ENCODE measurements at regions not wholly inside any gene's neighbourhood (a gene's known extent, or its start where the extent isn't known, plus 50 kb on each side); places are given as distances from the start of the nearest gene placed in this dataset.

- H3K4me3 Mint-ChIP-seq: no peak overlapping the region
- Histone ChIP-seq H3K4me1 (ENCODE audit: control insufficient read depth, insufficient read depth, low read length, poor library complexity, severe bottlenecking) (no peaks in the 10 kb centered on the region), H3K4me3 (ENCODE audit: low read depth, low read length) (no peak overlapping the region), H3K9me3 (ENCODE audit: control insufficient read depth in 2 of 2, low read length in 2 of 2) (no peaks in the 10 kb centered on the region), H3K36me3 (ENCODE audit: control insufficient read depth, insufficient read depth, low read length) (no peaks in the 10 kb centered on the region), H3K27me3 (ENCODE audit: control insufficient read depth, insufficient read depth, low read length) (no peaks in the 10 kb centered on the region), H3K27ac (ENCODE audit: insufficient read depth, low read length, poor library complexity, severe bottlenecking) (no peak overlapping the region)
- H3K27me3 Mint-ChIP-seq: no peaks in the 10 kb centered on the region
- DNase-seq (no peak), ATAC-seq (ENCODE audit: low read depth in 2 of 2) (no peak)
- no peak overlapping the region for H3K27ac Mint-ChIP-seq
- H3K4me1 Mint-ChIP-seq: no peaks in the 10 kb centered on the region
- peaks cover 0 to 5% (median 0%) of the 10 kb centered on the region in 7 donors for H3K9me3 Mint-ChIP-seq
- H3K36me3 Mint-ChIP-seq: no peaks in the 10 kb centered on the region
These were observed 336.1 kb downstream of the GBE1 start for GRCh38 chr3:81425198-81425868.

DNA sequence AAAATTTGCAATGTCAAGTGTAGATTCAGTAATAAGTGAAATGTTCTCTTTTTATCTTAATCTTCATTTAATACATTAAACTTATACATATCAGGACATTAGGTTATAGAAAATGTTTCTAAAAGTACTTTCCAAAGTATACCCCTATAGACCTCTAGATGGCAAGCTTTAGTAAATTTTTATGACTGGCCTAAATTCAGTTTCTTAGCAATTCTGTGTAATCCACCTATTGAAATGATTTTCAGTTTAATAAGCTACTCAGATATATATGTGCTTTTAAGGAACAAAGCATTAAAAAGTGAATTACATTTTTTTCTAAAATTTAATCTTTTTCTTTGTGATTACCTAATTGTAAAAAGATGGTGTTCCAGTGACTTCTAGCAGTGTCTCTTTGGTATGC lies 342.2 kb downstream of the GBE1 start:
- Mint-ChIP-seq H3K9me3 (peaks cover 0 to 2% (median 0%) of the 10 kb centered on the region in 7 donors), H3K27me3 (no peaks in the 10 kb centered on the region), H3K36me3 (no peaks in the 10 kb centered on the region), H3K27ac (no peak overlapping the region), H3K4me1 (no peaks in the 10 kb centered on the region), H3K4me3 (no peak overlapping the region)
- no peaks in the 10 kb centered on the region for H3K27me3 ChIP-seq (ENCODE audit: control insufficient read depth, insufficient read depth, low read length)
- H3K36me3 ChIP-seq (ENCODE audit: control insufficient read depth, insufficient read depth, low read length): no peaks in the 10 kb centered on the region
- ATAC-seq (ENCODE audit: low read depth in 2 of 2) (no peak), DNase-seq (no peak)
- H3K27ac ChIP-seq (ENCODE audit: insufficient read depth, low read length, poor library complexity, severe bottlenecking): no peak overlapping the region
- no peak overlapping the region for H3K4me3 ChIP-seq (ENCODE audit: low read depth, low read length)
- H3K4me1 ChIP-seq (ENCODE audit: control insufficient read depth, insufficient read depth, low read length, poor library complexity, severe bottlenecking): no peaks in the 10 kb centered on the region
- H3K9me3 ChIP-seq (ENCODE audit: control insufficient read depth in 2 of 2, low read length in 2 of 2): no peaks in the 10 kb centered on the region

DNA sequence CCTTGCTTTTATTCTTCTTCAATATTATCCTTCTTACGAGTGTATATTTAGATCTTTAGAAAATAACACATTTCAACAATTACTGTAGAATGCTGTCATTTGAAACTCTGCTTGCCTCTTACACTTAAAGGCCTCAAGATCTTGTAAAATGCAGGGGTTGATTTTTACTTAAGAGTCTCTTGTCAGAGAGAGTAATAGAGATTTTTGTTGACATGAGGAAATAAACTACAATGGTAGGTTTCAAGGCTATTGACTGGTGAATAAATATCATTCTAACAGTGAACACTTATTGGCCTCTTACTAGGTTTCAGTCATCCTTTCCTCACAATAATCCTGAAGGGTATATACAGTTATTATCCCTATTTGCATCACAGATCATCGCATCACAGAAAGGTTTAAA lies 344.6 kb downstream of the GBE1 start:
- no peak overlapping the region for H3K4me3 ChIP-seq (ENCODE audit: low read depth, low read length)
- no peaks in the 10 kb centered on the region for H3K36me3 Mint-ChIP-seq
- no peaks in the 10 kb centered on the region for H3K27me3 ChIP-seq (ENCODE audit: control insufficient read depth, insufficient read depth, low read length)
- no peaks in the 10 kb centered on the region for H3K9me3 ChIP-seq (ENCODE audit: control insufficient read depth in 2 of 2, low read length in 2 of 2)
- H3K4me1 Mint-ChIP-seq: no peaks in the 10 kb centered on the region
- H3K4me3 Mint-ChIP-seq: no peak overlapping the region
- DNase-seq (no peak), ATAC-seq (ENCODE audit: low read depth in 2 of 2) (no peak)
- H3K36me3 ChIP-seq (ENCODE audit: control insufficient read depth, insufficient read depth, low read length): no peaks in the 10 kb centered on the region
- H3K27ac Mint-ChIP-seq: no peak overlapping the region
- no peaks in the 10 kb centered on the region for H3K27me3 Mint-ChIP-seq
- no peak overlapping the region for H3K27ac ChIP-seq (ENCODE audit: insufficient read depth, low read length, poor library complexity, severe bottlenecking)
- H3K4me1 ChIP-seq (ENCODE audit: control insufficient read depth, insufficient read depth, low read length, poor library complexity, severe bottlenecking): no peaks in the 10 kb centered on the region
- H3K9me3 Mint-ChIP-seq: peaks cover 0 to 3% (median 0%) of the 10 kb centered on the region in 7 donors

GRCh38 chr3:81406318-81406717 lies 355.1 kb downstream of the GBE1 start:
- ATAC-seq (ENCODE audit: low read depth in 2 of 2) (no peak), DNase-seq (no peak)
- no peaks in the 10 kb centered on the region for H3K27me3 Mint-ChIP-seq
- H3K27me3 ChIP-seq (ENCODE audit: control insufficient read depth, insufficient read depth, low read length): no peaks in the 10 kb centered on the region
- H3K9me3 Mint-ChIP-seq: peaks cover 0 to 4% (median 2%) of the 10 kb centered on the region in 7 donors
- H3K4me3 Mint-ChIP-seq: no peak overlapping the region
- no peaks in the 10 kb centered on the region for H3K9me3 ChIP-seq (ENCODE audit: control insufficient read depth in 2 of 2, low read length in 2 of 2)
- H3K36me3 Mint-ChIP-seq: no peaks in the 10 kb centered on the region
- no peak overlapping the region for H3K4me3 ChIP-seq (ENCODE audit: low read depth, low read length)
- no peaks in the 10 kb centered on the region for H3K36me3 ChIP-seq (ENCODE audit: control insufficient read depth, insufficient read depth, low read length)
- H3K4me1 ChIP-seq (ENCODE audit: control insufficient read depth, insufficient read depth, low read length, poor library complexity, severe bottlenecking): no peaks in the 10 kb centered on the region
- no peak overlapping the region for H3K27ac ChIP-seq (ENCODE audit: insufficient read depth, low read length, poor library complexity, severe bottlenecking)
- no peaks in the 10 kb centered on the region for H3K4me1 Mint-ChIP-seq
- H3K27ac Mint-ChIP-seq: no peak overlapping the region

- H3K4me3 Mint-ChIP-seq: no peak overlapping the region
- H3K36me3 Mint-ChIP-seq: no peaks in the 10 kb centered on the region
- ATAC-seq (ENCODE audit: low read depth in 2 of 2): no peak
- peaks cover 0 to 5% (median 2%) of the 10 kb centered on the region in 7 donors for H3K9me3 Mint-ChIP-seq
- no peaks in the 10 kb centered on the region for H3K4me1 Mint-ChIP-seq
- Histone ChIP-seq H3K4me3 (ENCODE audit: low read depth, low read length) (no peak overlapping the region), H3K27me3 (ENCODE audit: control insufficient read depth, insufficient read depth, low read length) (no peaks in the 10 kb centered on the region), H3K9me3 (ENCODE audit: control insufficient read depth in 2 of 2, low read length in 2 of 2) (no peaks in the 10 kb centered on the region), H3K36me3 (ENCODE audit: control insufficient read depth, insufficient read depth, low read length) (no peaks in the 10 kb centered on the region), H3K4me1 (ENCODE audit: control insufficient read depth, insufficient read depth, low read length, poor library complexity, severe bottlenecking) (no peaks in the 10 kb centered on the region), H3K27ac (ENCODE audit: insufficient read depth, low read length, poor library complexity, severe bottlenecking) (no peak overlapping the region)
- H3K27ac Mint-ChIP-seq: no peak overlapping the region
- DNase-seq: no peak
- no peaks in the 10 kb centered on the region for H3K27me3 Mint-ChIP-seq
These were observed 365.5 kb downstream of the GBE1 start for GRCh38 chr3:81395739-81396513.

DNA sequence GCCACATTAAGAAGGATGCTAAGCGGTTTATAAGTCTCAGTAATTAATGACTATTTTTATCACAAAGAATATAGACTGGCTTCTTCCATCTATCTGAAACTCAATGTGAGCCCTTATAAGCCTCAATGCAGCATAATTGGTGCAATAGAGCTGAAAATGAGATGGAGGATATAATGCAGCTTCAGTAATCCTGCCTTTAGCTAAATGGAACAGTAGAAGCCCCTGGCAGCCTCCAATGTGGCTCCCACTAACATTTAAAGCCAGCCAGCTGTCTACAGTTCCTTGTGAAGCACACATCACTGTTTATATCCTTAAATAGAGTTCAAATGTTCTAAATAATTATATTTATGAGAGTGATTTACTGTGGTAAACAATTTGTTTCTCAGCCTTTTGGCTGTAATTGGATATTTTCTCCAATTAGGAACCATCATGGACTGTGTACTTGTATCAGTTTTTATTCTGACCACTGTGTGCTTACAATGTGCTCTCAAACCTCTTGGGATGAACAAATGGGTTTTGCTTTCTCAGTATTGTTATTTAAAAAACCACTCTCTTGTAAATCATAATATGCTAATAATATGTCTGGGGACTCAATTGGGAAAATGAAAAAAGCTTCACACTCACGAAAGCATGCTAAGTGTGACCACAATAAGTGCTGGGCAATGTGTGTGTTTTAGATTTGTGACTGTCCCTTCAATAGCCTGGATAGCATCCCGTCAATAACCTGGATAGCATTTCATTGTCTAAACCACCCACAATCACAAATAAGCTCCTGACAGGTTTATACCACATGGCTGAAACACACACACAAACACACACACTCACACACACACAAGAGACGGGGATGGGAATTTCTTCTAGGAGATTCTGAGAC lies 366.6 kb downstream of the GBE1 start:
- H3K36me3 Mint-ChIP-seq: no peaks in the 10 kb centered on the region
- Histone ChIP-seq H3K4me1 (ENCODE audit: control insufficient read depth, insufficient read depth, low read length, poor library complexity, severe bottlenecking) (no peaks in the 10 kb centered on the region), H3K27me3 (ENCODE audit: control insufficient read depth, insufficient read depth, low read length) (no peaks in the 10 kb centered on the region), H3K36me3 (ENCODE audit: control insufficient read depth, insufficient read depth, low read length) (no peaks in the 10 kb centered on the region), H3K27ac (ENCODE audit: insufficient read depth, low read length, poor library complexity, severe bottlenecking) (no peak overlapping the region), H3K9me3 (ENCODE audit: control insufficient read depth in 2 of 2, low read length in 2 of 2) (no peaks in the 10 kb centered on the region), H3K4me3 (ENCODE audit: low read depth, low read length) (no peak overlapping the region)
- H3K27me3 Mint-ChIP-seq: no peaks in the 10 kb centered on the region
- DNase-seq (no peak), ATAC-seq (ENCODE audit: low read depth in 2 of 2) (no peak)
- H3K4me3 Mint-ChIP-seq: no peak overlapping the region
- no peak overlapping the region for H3K27ac Mint-ChIP-seq
- H3K4me1 Mint-ChIP-seq: no peaks in the 10 kb centered on the region
- H3K9me3 Mint-ChIP-seq: peaks cover 0 to 6% (median 2%) of the 10 kb centered on the region in 7 donors

DNA sequence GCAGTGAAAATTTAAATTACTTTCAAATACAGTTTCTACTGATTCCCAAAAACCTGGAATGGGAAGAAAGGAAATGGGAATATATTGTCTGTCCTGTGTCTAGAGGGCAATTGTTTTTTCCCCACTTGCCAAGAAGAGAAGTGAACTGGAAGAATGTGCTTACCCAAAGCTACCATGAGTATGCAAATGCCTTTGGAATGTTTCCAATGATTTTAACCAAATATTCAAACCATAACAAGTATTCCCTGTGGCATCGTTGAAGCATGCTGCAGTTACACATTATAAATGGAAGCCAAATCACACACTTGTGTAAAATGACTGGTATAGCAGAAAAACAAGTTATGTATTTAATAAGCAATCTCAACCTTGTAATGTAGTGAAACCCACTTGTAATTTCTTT lies 368.2 kb downstream of the GBE1 start:
- H3K36me3 ChIP-seq (ENCODE audit: control insufficient read depth, insufficient read depth, low read length): no peaks in the 10 kb centered on the region
- no peaks in the 10 kb centered on the region for H3K27me3 Mint-ChIP-seq
- no peak overlapping the region for H3K4me3 Mint-ChIP-seq

More for the DNA sequence above, 368.2 kb downstream of the GBE1 start:
- no peaks in the 10 kb centered on the region for H3K36me3 Mint-ChIP-seq
- Histone ChIP-seq H3K27ac (ENCODE audit: insufficient read depth, low read length, poor library complexity, severe bottlenecking) (no peak overlapping the region), H3K27me3 (ENCODE audit: control insufficient read depth, insufficient read depth, low read length) (no peaks in the 10 kb centered on the region), H3K4me3 (ENCODE audit: low read depth, low read length) (no peak overlapping the region), H3K9me3 (ENCODE audit: control insufficient read depth in 2 of 2, low read length in 2 of 2) (no peaks in the 10 kb centered on the region), H3K4me1 (ENCODE audit: control insufficient read depth, insufficient read depth, low read length, poor library complexity, severe bottlenecking) (no peaks in the 10 kb centered on the region)
- DNase-seq (no peak), ATAC-seq (ENCODE audit: low read depth in 2 of 2) (no peak)
- no peak overlapping the region for H3K27ac Mint-ChIP-seq
- H3K4me1 Mint-ChIP-seq: no peaks in the 10 kb centered on the region
- peaks cover 0 to 6% (median 0%) of the 10 kb centered on the region in 7 donors for H3K9me3 Mint-ChIP-seq
